ENCODE measurements at regions not wholly inside any gene's neighbourhood (a gene's known extent, or its start where the extent isn't known, plus 50 kb on each side); places are given as distances from the start of the nearest gene placed in this dataset.

DNA sequence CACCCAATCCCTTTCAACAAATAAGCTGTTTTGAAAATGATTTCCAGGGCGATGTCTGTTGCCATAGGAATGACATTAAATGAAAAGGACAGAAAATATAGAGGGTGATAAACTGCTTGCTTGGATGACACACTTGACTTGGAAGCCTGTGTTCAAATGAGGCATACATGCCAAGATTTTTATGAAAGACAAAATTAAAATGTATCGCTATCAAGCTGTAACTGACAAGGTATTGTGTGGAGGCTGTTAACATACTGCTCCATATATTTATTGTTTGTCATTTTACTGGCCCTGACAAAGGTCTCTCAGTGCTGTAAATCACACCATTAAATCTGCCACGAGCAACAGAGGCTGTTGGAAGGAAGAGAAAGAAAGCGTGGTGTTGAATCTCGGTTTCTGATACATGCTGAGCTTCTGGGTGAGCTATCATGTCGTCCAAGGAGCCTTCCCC is 456.2 kb upstream of the SALL1 start:
- ATAC-seq (ENCODE audit: low read depth) (no peak), DNase-seq (no peak)
- Histone ChIP-seq H4K91ac (ENCODE audit: insufficient read depth, low read depth, low read length) (no peak overlapping the region), H4K8ac (ENCODE audit: low read depth in 2 of 2, low read length in 2 of 2) (no peak overlapping the region), H2BK15ac (ENCODE audit: low read depth, low read length) (no peak overlapping the region), H3K4ac (ENCODE audit: low read depth, low read length) (no peak overlapping the region), H2AFZ (replicated peaks; ENCODE audit: low read length, poor library complexity) (no peak overlapping the region), H3K14ac (replicated peaks; ENCODE audit: low read depth, low read length) (no peak overlapping the region), H3K9ac (ENCODE audit: low read depth, low read length) (no peak overlapping the region), H2BK120ac (ENCODE audit: low read depth, low read length) (no peak overlapping the region), H4K5ac (ENCODE audit: low read depth, low read length) (no peak overlapping the region), H3K36me3 (ENCODE audit: control insufficient read depth, insufficient read depth, low read length) (no peaks in the 10 kb centered on the region), H3K9me1 (ENCODE audit: insufficient read depth, low read length) (no peaks in the 10 kb centered on the region), H3K56ac (ENCODE audit: extremely low read depth, insufficient read depth, low read length) (no peak overlapping the region), H3K79me1 (ENCODE audit: low read depth in 1 of 2, low read length in 2 of 2) (no peaks in the 10 kb centered on the region), H3K4me2 (ENCODE audit: low read depth, low read length) (no peak overlapping the region), H3K4me3 (ENCODE audit: insufficient read depth, low read depth, low read length) (no peak overlapping the region), H2AK9ac (replicated peaks; ENCODE audit: low read depth, low read length, poor library complexity) (no peak overlapping the region), H3K9me3 (ENCODE audit: control insufficient read depth, insufficient read depth, low read length) (no peaks in the 10 kb centered on the region), H3K4me1 (ENCODE audit: control insufficient read depth, insufficient read depth, low read length) (no peaks in the 10 kb centered on the region), H2BK20ac (ENCODE audit: low read depth, low read length) (no peak overlapping the region), H3K23ac (ENCODE audit: low read depth, low read length) (no peak overlapping the region), H2AK5ac (ENCODE audit: low read depth, low read length) (no peak overlapping the region), H3K27ac (ENCODE audit: insufficient read depth, low read length) (no peak overlapping the region), H3K18ac (ENCODE audit: low read depth, low read length) (no peak overlapping the region), H2BK5ac (ENCODE audit: low read depth, low read length, poor library complexity, severe bottlenecking) (no peak overlapping the region), H3K27me3 (ENCODE audit: control insufficient read depth, insufficient read depth, low read length) (0 out of 2 replicates have a peak, but pooled peaks cover 1% of the 10 kb centered on the region), H4K20me1 (ENCODE audit: insufficient read depth, low read length) (no peaks in the 10 kb centered on the region)
- intact Hi-C loops (cut with micrococcal nuclease) (no loop called here), dilution Hi-C loops (cut with HindIII; ENCODE audit: low sequenced_read_pairs, unreplicated experiment) (no loop called here), in situ Hi-C loops (cut with MboI; ENCODE audit: low sequenced_read_pairs) (no loop called here)
- TF ChIP-seq POLR2A (IDR thresholded peaks at IDR 0.05; ENCODE audit: low read depth, low read length) (no peak), MAFK (IDR thresholded peaks at IDR 0.05; ENCODE audit: low read depth, low read length) (no peak), RAD21 (IDR thresholded peaks at IDR 0.05; ENCODE audit: low read length) (no peak), CTCF (conservative IDR thresholded peaks at IDR 0.05; ENCODE audit: low read depth, low read length) (no peak), CHD1 (IDR thresholded peaks at IDR 0.05; ENCODE audit: low read depth, low read length) (no peak)
- TF ChIP-seq, protein P1, sequence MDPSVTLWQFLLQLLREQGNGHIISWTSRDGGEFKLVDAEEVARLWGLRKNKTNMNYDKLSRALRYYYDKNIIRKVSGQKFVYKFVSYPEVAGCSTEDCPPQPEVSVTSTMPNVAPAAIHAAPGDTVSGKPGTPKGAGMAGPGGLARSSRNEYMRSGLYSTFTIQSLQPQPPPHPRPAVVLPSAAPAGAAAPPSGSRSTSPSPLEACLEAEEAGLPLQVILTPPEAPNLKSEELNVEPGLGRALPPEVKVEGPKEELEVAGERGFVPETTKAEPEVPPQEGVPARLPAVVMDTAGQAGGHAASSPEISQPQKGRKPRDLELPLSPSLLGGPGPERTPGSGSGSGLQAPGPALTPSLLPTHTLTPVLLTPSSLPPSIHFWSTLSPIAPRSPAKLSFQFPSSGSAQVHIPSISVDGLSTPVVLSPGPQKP (IDR thresholded peaks at IDR 0.05; ENCODE audit: borderline replicate concordance, low read depth, low read length): no peak
- ChIA-PET CTCF (interaction anchor here (1.4 kb wide), 1 partner anchor 28 kb away, joined by 3 read pairs; no protein-coding TSS in a partner anchor), POLR2A (ENCODE audit: unreplicated experiment) (no interaction called here)
- BruUV-seq (replicated peaks): no TSS peak
- 0% methylated on average over 1 of the region's 6 CpGs; no CpG with 5 or more reads in 1 of the 2 experiments for WGBS, 2 experiments (ENCODE audit: extremely low coverage in 2 of 2, insufficient read length in 1 of 2)

All from IMR-90 (cell line).